ENCODE measurements at regions not wholly inside any gene's neighbourhood (a gene's known extent, or its start where the extent isn't known, plus 50 kb on each side); places are given as distances from the start of the nearest gene placed in this dataset.

- TF ChIP-seq ZNF274 (IDR thresholded peaks at IDR 0.05; ENCODE audit: low read depth, low read length) (no peak), YY1 (IDR thresholded peaks at IDR 0.05; ENCODE audit: insufficient read depth, insufficient read length) (no peak), SUZ12 (IDR thresholded peaks at IDR 0.05; ENCODE audit: extremely low read depth, insufficient read depth, insufficient read length) (no peak)
These were observed 1526.8 kb upstream of the TENM4 start for GRCh38 chr11:80967649-80968048.
